ENCODE measurements at regions not wholly inside any gene's neighbourhood (a gene's known extent, or its start where the extent isn't known, plus 50 kb on each side); places are given as distances from the start of the nearest gene placed in this dataset.

GRCh38 chr3:157953565-157953964 lies 152.7 kb downstream of the SHOX2 start:
- H3K9ac ChIP-seq (ENCODE audit: insufficient read depth, low read length), result no peak overlapping the region
- no peaks in the 10 kb centered on the region for H3K27me3 ChIP-seq (ENCODE audit: control insufficient read depth, insufficient read depth, low read length)
- no peak overlapping the region for H3K4me3 ChIP-seq (replicated peaks in 1 of 4; ENCODE audit: control extremely low read depth in 1 of 4, insufficient read depth in 1 of 4, low read depth in 3 of 4, low read length in 4 of 4)
- no peaks in the 10 kb centered on the region for H3K9me3 ChIP-seq (ENCODE audit: control insufficient read depth, insufficient read depth, low read depth, low read length)
- no peaks in the 10 kb centered on the region for H3K79me2 ChIP-seq (ENCODE audit: control insufficient read depth, insufficient read depth, low read length)
- H3K4me1 ChIP-seq (ENCODE audit: control insufficient read depth, extremely low read depth, insufficient read depth, low read length), result no peaks in the 10 kb centered on the region
- H2AFZ ChIP-seq (ENCODE audit: low read length), result no peak overlapping the region
- TF ChIP-seq EZH2 (IDR thresholded peaks at IDR 0.05; ENCODE audit: low read length, missing control alignments), result no peak
- TF ChIP-seq, protein P1, sequence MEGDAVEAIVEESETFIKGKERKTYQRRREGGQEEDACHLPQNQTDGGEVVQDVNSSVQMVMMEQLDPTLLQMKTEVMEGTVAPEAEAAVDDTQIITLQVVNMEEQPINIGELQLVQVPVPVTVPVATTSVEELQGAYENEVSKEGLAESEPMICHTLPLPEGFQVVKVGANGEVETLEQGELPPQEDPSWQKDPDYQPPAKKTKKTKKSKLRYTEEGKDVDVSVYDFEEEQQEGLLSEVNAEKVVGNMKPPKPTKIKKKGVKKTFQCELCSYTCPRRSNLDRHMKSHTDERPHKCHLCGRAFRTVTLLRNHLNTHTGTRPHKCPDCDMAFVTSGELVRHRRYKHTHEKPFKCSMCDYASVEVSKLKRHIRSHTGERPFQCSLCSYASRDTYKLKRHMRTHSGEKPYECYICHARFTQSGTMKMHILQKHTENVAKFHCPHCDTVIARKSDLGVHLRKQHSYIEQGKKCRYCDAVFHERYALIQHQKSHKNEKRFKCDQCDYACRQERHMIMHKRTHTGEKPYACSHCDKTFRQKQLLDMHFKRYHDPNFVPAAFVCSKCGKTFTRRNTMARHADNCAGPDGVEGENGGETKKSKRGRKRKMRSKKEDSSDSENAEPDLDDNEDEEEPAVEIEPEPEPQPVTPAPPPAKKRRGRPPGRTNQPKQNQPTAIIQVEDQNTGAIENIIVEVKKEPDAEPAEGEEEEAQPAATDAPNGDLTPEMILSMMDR (conservative IDR thresholded peaks at IDR 0.05 in 1 of 2, IDR thresholded peaks at IDR 0.05 in 1 of 2; ENCODE audit: low read depth in 1 of 2, low read length in 2 of 2), result no peak
- no peak overlapping the region for H3K27ac ChIP-seq (ENCODE audit: insufficient read depth, low read length)
- DNase-seq (ENCODE audit: low read depth in 2 of 2), result no peak
- no peaks in the 10 kb centered on the region for H3K36me3 ChIP-seq (ENCODE audit: control insufficient read depth, insufficient read depth, low read length)
- H4K20me1 ChIP-seq (ENCODE audit: control insufficient read depth, extremely low read depth, insufficient read depth, low read length), result no peaks in the 10 kb centered on the region
- no peak overlapping the region for H3K4me2 ChIP-seq (ENCODE audit: extremely low read depth, insufficient read depth, low read length)

DNA sequence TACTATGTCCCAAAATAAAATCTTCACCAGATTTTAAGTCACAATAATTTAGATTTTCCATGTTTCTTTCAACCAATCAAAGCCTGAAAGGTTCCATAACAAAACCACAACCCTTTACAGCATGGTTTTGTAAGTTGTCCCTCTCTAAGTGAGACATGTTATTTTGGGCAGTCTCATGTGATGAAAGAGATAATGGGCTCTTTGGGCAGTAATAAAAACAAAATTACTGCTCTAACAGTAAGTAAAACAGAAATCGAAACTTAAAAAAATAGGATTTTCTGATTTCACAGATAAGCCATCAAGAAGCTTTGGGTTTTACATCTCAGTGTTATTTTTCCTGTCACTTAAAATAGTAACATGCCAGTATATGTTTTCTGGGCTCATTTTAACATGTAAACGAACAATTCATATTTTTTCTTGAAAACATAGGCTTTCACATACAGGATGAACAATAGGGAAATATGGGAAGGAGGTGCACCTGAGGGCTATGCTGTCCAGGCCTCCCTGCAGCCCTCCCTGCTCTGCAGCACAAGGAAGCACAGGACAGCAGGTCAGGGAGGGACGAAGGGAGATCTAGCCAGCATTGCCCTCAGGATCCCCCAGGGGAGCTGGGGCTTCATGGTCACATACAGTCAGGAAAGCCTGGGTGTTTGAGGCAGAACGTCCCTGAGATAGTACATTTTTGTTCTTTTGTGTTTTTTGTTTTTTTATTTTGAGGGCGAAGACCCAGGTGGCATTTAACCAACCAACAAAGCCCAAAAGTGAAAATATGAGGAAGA lies 157.4 kb downstream of the SHOX2 start:
- Histone ChIP-seq H3K4me3 (replicated peaks in 1 of 4; ENCODE audit: control extremely low read depth in 1 of 4, insufficient read depth in 1 of 4, low read depth in 3 of 4, low read length in 4 of 4) (no peak overlapping the region), H3K4me1 (ENCODE audit: control insufficient read depth, extremely low read depth, insufficient read depth, low read length) (no peaks in the 10 kb centered on the region), H3K4me2 (ENCODE audit: extremely low read depth, insufficient read depth, low read length) (no peak overlapping the region), H2AFZ (ENCODE audit: low read length) (no peak overlapping the region), H3K9me3 (ENCODE audit: control insufficient read depth, insufficient read depth, low read depth, low read length) (no peaks in the 10 kb centered on the region), H3K27me3 (ENCODE audit: control insufficient read depth, insufficient read depth, low read length) (no peaks in the 10 kb centered on the region), H3K9ac (ENCODE audit: insufficient read depth, low read length) (no peak overlapping the region), H3K36me3 (ENCODE audit: control insufficient read depth, insufficient read depth, low read length) (no peaks in the 10 kb centered on the region), H4K20me1 (ENCODE audit: control insufficient read depth, extremely low read depth, insufficient read depth, low read length) (no peaks in the 10 kb centered on the region), H3K27ac (ENCODE audit: insufficient read depth, low read length) (no peak overlapping the region), H3K79me2 (ENCODE audit: control insufficient read depth, insufficient read depth, low read length) (no peaks in the 10 kb centered on the region)
- no peak for DNase-seq (ENCODE audit: low read depth in 2 of 2)
- no peak for TF ChIP-seq EZH2 (IDR thresholded peaks at IDR 0.05; ENCODE audit: low read length, missing control alignments)
- TF ChIP-seq, protein P1 (conservative IDR thresholded peaks at IDR 0.05 in 1 of 2, IDR thresholded peaks at IDR 0.05 in 1 of 2; ENCODE audit: low read depth in 1 of 2, low read length in 2 of 2), result no peak

GRCh38 chr3:157939166-157939565 lies 167.1 kb downstream of the SHOX2 start:
- H4K20me1 ChIP-seq (ENCODE audit: control insufficient read depth, extremely low read depth, insufficient read depth, low read length), result no peaks in the 10 kb centered on the region
- no peaks in the 10 kb centered on the region for H3K79me2 ChIP-seq (ENCODE audit: control insufficient read depth, insufficient read depth, low read length)
- no peaks in the 10 kb centered on the region for H3K36me3 ChIP-seq (ENCODE audit: control insufficient read depth, insufficient read depth, low read length)
- no peaks in the 10 kb centered on the region for H3K9me3 ChIP-seq (ENCODE audit: control insufficient read depth, insufficient read depth, low read depth, low read length)
- H3K4me2 ChIP-seq (ENCODE audit: extremely low read depth, insufficient read depth, low read length), result no peak overlapping the region
- H3K4me3 ChIP-seq (replicated peaks in 1 of 4; ENCODE audit: control extremely low read depth in 1 of 4, insufficient read depth in 1 of 4, low read depth in 3 of 4, low read length in 4 of 4), result no peak overlapping the region
- TF ChIP-seq, protein P1 (conservative IDR thresholded peaks at IDR 0.05 in 1 of 2, IDR thresholded peaks at IDR 0.05 in 1 of 2; ENCODE audit: low read depth in 1 of 2, low read length in 2 of 2), result no peak
- TF ChIP-seq EZH2 (IDR thresholded peaks at IDR 0.05; ENCODE audit: low read length, missing control alignments), result no peak
- H3K4me1 ChIP-seq (ENCODE audit: control insufficient read depth, extremely low read depth, insufficient read depth, low read length), result no peaks in the 10 kb centered on the region
- H2AFZ ChIP-seq (ENCODE audit: low read length), result no peak overlapping the region
- no peaks in the 10 kb centered on the region for H3K27me3 ChIP-seq (ENCODE audit: control insufficient read depth, insufficient read depth, low read length)
- H3K27ac ChIP-seq (ENCODE audit: insufficient read depth, low read length), result no peak overlapping the region
- no peak for DNase-seq (ENCODE audit: low read depth in 2 of 2)
- no peak overlapping the region for H3K9ac ChIP-seq (ENCODE audit: insufficient read depth, low read length)
